Subcutaneous abdominal adipose tissue (tissue), 5 donors: ENCODE measurements at regions not wholly inside any gene's neighbourhood (a gene's known extent, or its start where the extent isn't known, plus 50 kb on each side); places are given as distances from the start of the nearest gene placed in this dataset.

ENCODE experiments used
- H3K27ac ChIP-seq: one replicate; pipeline ENCODE4 v1.7.0; 2013; ENCODE audit warnings: low read depth, mild to moderate bottlenecking, inconsistent platforms, low read length, moderate library complexity
- H3K27me3 ChIP-seq, 5 donors: one replicate each; pipeline ENCODE4 v1.7.0; 2013; ENCODE audit warnings: low read length in 5 of 5, inconsistent platforms in 1 of 5; ENCODE audit not compliant: control insufficient read depth in 5 of 5, insufficient read depth in 4 of 5
- H3K36me3 ChIP-seq, 5 donors: one replicate each; pipeline ENCODE4 v1.7.0; 2013; ENCODE audit warnings: low read length in 5 of 5; ENCODE audit not compliant: control insufficient read depth in 5 of 5, insufficient read depth in 5 of 5
- H3K4me1 ChIP-seq, 5 donors: one replicate each; pipeline ENCODE4 v1.7.0; 2013; ENCODE audit warnings: low read length in 5 of 5, mild to moderate bottlenecking in 3 of 5, moderate library complexity in 1 of 5; ENCODE audit not compliant: control insufficient read depth in 5 of 5, insufficient read depth in 5 of 5
- H3K4me3 ChIP-seq, 5 donors: one replicate each; pipeline ENCODE4 v1.7.0; 2013; ENCODE audit warnings: low read length in 5 of 5, low read depth in 1 of 5
- H3K9ac ChIP-seq, 5 donors: one replicate each; pipeline ENCODE4 v1.7.0; 2013; ENCODE audit warnings: low read length in 5 of 5, mild to moderate bottlenecking in 4 of 5, moderate library complexity in 3 of 5
- H3K9me3 ChIP-seq, 5 donors: one replicate each; pipeline ENCODE4 v1.7.0; 2013; ENCODE audit warnings: low read length in 5 of 5; ENCODE audit not compliant: control insufficient read depth in 5 of 5
- donor health status: healthy.
- donor health status: healthy.
- donor health status: healthy.
- donor health status: healthy.
- donor health status: healthy.

DNA sequence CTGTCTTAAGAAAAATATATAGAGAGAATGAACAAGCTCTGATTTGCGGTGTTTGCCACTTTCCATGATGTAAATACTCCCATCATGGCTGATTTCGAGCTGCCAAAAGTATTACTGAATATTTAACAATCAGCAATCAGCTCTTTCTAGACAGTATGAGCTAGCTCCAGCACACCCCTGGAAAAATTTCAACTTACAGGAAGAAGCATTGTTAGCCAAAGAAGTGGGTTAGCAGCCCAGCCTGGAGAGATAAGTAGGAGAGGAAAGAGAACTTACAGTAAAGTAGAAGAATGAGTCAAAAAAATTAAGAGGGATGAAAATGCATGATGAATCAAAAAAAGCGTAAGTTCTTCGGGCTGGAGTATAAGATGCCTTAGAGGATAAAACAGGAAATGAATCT lies 60.6 kb upstream of the ANK3 start:
- Histone ChIP-seq H3K9ac (no peak overlapping the region), H3K9me3 (no peaks in the 10 kb centered on the region), H3K27ac (no peak overlapping the region), H3K27me3 (no peaks in the 10 kb centered on the region), H3K4me1 (peaks cover 0 to 16% (median 10%) of the 10 kb centered on the region in 5 donors), H3K4me3 (no peak overlapping the region), H3K36me3 (no peaks in the 10 kb centered on the region)

DNA sequence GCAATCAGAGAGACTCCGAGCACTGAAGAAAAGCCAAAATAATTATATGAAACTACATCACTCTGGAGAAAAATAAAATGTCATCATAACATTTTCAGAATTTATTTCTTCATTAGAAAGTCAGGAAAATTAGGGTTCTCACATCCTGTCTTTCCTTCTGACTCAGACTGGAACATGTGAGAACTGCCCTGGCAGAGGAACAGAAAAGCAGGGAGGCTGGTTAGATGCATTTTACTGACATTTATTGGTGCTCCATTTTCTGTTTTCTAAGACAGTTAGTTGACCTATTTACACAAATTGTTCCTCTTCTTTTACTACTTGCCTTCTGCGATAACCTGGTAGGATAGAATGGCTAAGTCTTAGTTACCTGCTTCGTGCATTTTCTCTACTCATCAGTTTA lies 58.6 kb upstream of the ANK3 start:
- no peak overlapping the region for H3K27ac ChIP-seq
- no peak overlapping the region for H3K4me3 ChIP-seq
- peaks cover 0 to 10% (median 8%) of the 10 kb centered on the region in 5 donors for H3K4me1 ChIP-seq
- H3K9ac ChIP-seq = no peak overlapping the region
- no peaks in the 10 kb centered on the region for H3K27me3 ChIP-seq
- no peaks in the 10 kb centered on the region for H3K9me3 ChIP-seq
- H3K36me3 ChIP-seq = no peaks in the 10 kb centered on the region

DNA sequence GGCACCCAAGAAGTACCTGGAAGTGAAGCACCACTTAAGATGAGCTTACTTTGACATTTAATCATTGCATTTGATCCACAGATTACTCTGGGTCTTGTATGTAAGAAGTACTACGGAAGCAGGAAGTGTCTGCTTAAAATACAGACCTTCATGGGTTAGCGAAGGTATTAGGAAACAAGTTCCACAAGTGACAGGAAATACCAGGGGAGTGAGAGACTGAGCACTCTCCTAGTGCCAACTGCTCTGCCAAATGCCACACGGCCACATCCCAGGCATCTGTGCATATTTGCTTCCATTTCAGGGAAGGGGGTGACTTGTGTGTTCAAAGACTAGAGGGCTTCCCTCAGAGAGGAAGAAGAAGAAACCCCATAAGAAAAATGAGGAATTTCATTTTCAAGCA lies 57.2 kb upstream of the ANK3 start:
- H3K36me3 ChIP-seq = no peaks in the 10 kb centered on the region
- no peaks in the 10 kb centered on the region for H3K9me3 ChIP-seq
- no peaks in the 10 kb centered on the region for H3K27me3 ChIP-seq
- H3K4me1 ChIP-seq = peaks cover 0 to 10% (median 4%) of the 10 kb centered on the region in 5 donors
- H3K4me3 ChIP-seq = no peak overlapping the region
- no peak overlapping the region for H3K9ac ChIP-seq
- no peak overlapping the region for H3K27ac ChIP-seq

DNA sequence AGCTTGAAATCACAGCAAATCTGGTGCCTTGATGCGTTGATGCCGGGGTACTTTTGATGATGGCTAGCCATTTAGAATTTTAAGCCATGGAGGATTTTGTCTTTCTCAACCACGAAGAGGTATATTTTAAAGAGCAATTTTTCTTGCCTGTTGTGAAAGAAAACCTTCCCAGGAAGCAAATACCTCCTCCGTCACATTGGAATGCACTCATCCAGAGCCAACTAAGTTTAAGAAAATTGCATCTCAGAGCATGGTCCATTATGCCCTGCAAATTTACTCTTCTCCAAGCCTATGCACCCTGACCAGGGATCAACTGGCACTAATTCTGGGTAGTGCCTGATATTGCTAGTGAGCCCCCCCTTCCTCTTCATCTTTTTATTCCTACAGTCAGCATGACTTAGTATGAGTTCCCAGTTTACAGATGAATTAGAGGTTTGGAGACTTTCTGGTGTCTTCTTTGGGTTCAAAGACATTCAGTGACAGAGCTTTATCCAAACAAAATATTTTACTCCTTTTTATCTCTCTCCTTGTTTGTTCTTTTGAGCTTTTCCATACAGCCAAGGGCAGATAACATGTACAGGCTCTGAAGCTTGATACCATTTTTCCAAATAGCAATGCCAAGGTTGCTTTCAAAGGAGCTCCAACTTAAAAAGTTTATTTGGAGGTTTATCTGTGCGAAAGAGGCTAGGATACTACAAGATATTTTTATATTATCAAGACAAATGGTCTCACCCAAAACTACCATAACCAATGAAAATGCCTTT lies 56.6 kb upstream of the ANK3 start:
- no peak overlapping the region for H3K27ac ChIP-seq
- no peaks in the 10 kb centered on the region for H3K36me3 ChIP-seq
- no peaks in the 10 kb centered on the region for H3K9me3 ChIP-seq
- H3K4me1 ChIP-seq = peaks cover 0 to 10% (median 4%) of the 10 kb centered on the region in 5 donors
- no peaks in the 10 kb centered on the region for H3K27me3 ChIP-seq
- H3K4me3 ChIP-seq = no peak overlapping the region
- H3K9ac ChIP-seq = no peak overlapping the region

DNA sequence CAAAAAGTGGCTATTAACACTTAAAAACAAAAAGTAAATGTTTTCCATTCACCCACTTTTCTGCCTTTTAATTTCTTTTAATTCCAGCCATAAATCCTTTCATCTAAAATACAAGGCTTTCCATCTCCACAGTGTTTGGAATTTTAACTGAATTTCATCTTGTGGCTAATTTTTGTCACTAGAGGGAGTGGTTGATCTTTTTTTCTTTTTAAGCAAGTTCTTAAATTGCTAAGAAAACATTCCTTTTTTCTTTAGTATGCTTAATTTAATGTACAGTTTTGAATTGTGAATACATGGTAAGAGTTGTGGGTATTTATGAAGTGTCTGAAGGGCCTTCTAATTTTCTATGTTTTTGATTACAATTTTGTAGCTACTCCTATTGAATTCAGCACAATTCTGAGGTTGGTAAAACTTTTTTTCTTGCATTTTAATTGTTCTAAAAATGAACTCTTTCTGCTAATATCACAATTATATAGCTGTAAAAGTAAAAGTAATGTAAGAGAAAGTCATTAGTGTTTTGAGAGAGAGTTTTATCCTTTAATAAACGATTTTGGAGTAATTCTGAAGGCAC lies 54.9 kb upstream of the ANK3 start:
- Histone ChIP-seq H3K9ac (no peak overlapping the region), H3K4me1 (peaks cover 0 to 10% (median 4%) of the 10 kb centered on the region in 5 donors), H3K27me3 (no peaks in the 10 kb centered on the region), H3K27ac (no peak overlapping the region), H3K9me3 (no peaks in the 10 kb centered on the region), H3K4me3 (no peak overlapping the region), H3K36me3 (no peaks in the 10 kb centered on the region)

DNA sequence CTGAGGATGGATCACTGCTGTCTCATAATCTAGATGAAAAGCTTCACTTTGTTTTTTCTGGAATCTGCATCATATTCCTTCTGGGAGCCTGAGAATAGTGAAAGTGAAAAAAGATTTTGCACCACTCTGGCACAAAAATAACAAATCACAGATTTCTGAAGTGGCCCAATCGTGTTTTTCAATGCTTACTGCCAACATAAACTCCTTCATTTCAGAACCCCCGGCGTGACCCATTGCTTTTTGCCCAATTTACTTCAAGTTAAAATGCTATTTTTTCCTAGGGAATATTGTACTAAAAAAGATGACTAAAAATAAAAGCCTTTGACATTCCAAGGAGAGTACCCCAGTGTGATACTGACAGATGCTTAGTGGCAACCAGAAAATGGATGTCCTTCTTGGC lies 53.7 kb upstream of the ANK3 start:
- H3K9ac ChIP-seq = peak overlapping the region in 1 of 5 donors; percentile 25
- peaks cover 0 to 10% (median 4%) of the 10 kb centered on the region in 5 donors for H3K4me1 ChIP-seq
- H3K27ac ChIP-seq = no peak overlapping the region

DNA sequence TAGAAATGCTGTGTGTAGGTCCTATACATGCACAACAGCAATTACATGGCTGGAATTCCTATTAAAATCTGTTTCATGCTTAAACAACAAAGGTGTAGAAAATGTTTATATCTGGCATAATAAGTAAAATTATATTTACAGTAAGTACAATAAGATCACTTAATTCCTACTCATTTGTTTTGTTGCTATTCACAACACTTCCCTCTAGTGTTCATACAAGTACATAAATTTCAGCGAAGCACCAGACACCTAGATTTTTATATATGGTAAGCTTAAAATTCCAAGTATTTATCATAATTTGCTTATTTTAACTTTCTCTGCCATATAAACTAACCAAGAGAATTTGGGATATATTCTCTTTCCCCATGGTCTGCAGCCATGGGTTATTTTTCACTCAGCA lies 51.8 kb upstream of the ANK3 start:
- H3K36me3 ChIP-seq = no peaks in the 10 kb centered on the region
- H3K27me3 ChIP-seq = no peaks in the 10 kb centered on the region
- H3K4me3 ChIP-seq = no peak overlapping the region

More for the DNA sequence above, 53.7 kb upstream of the ANK3 start:
- no peaks in the 10 kb centered on the region for H3K36me3 ChIP-seq
- H3K4me3 ChIP-seq = no peak overlapping the region
- H3K9me3 ChIP-seq = no peaks in the 10 kb centered on the region
- no peaks in the 10 kb centered on the region for H3K27me3 ChIP-seq

DNA sequence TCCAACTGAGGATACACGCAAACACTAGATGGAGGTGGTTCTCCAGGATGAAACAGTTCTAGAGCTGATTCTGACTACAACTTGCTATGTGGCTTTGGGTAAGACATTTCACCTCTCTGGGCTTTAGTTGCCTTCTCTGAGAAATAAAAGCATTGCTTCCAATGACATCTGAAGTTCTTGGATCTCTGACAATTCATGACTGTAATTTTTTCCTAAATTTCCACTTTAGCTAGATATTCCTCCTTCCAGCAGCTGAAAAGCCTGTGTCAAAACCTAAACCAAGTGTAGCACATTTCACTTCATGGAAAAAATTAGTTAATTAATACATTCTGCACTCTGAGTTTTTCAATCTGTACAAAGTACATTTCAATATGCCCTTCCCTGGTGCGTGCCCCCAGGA lies 50.0 kb upstream of the ANK3 start:
- Histone ChIP-seq H3K9me3 (no peaks in the 10 kb centered on the region), H3K27me3 (no peaks in the 10 kb centered on the region), H3K27ac (no peak overlapping the region), H3K4me1 (no peaks in the 10 kb centered on the region), H3K4me3 (no peak overlapping the region), H3K36me3 (no peaks in the 10 kb centered on the region), H3K9ac (no peak overlapping the region)

More for the DNA sequence above, 51.8 kb upstream of the ANK3 start:
- no peak overlapping the region for H3K9ac ChIP-seq
- no peak overlapping the region for H3K27ac ChIP-seq
- no peaks in the 10 kb centered on the region for H3K9me3 ChIP-seq
- H3K4me1 ChIP-seq = peaks cover 0 to 2% (median 0%) of the 10 kb centered on the region in 5 donors
